GM19397 (cell line): ENCODE measurements at regions not wholly inside any gene's neighbourhood (a gene's known extent, or its start where the extent isn't known, plus 50 kb on each side); places are given as distances from the start of the nearest gene placed in this dataset.
"Not testable (repeated sequence)": the region's sequence is repeated elsewhere in the genome, so short reads cannot be mapped to it uniquely, and the experiment has no call there.

Experiments used
- ATAC-seq: cut with Tn5 transposase; IDR thresholded peaks from one replicate; pipeline ENCODE4 v1.9.1; 2021; ENCODE audit warnings: mild to moderate bottlenecking, moderate library complexity; ENCODE audit not compliant: unreplicated experiment

DNA sequence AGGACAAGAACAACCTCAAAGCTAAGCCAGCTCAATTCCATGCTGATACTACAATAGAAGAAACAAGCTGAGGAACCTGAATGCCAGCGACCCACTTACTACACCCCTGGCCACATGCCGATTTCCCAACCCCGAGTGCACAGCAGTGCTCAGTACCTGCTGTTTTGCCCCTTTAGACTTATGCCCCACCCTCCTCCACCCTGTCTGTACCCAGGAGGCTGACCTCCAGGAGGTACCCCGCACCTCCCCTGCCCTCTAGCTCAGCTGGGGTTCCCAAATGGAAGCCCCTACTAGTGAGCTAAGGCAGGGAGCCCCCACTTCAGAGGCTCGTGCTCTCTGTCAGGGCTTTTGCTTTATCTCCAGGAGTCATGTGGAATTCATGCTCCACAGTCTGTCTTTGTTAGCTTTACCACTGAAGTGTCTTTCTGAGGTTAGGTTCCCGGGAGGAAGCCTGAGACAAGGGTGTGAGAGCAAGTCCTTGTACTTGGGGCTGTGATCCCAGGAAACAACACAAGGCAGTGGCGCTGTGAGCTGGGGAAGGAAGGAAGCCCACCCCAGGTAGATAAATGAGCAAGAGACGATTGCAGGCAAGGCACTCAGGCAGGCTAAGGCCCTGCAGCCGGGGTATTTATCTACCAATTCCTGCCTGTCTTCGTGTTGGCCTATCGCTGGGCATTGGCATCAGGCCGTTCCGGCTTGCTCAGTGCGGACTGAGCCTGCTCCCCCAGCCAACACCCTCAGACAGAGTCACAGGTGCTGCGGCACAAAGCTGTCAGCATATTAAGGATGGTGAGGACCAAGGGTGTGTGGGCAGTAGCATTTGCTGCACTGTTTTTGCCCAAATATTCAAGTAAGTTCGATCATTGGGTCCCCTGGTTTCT, 220.5 kb downstream of the CYP26B1 start:
- no peak for ATAC-seq

DNA sequence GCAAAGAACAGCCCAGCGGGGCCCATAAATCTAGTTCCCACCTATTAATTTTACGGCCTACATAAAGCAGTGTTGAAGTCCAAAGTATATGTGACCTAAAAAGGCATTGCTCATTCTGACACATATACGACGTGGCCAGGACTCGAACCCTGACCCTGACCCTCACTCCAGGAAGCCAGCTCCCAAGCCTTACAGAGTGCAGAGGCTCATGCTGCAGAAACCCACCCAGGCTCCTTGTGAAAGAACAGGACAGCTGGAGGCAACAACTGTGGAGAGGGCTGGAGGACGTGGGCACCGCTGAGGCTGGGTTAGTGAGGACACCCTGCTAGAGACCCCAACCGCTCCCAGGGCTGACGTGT, 221.6 kb downstream of the CYP26B1 start:
- ATAC-seq: no peak

DNA sequence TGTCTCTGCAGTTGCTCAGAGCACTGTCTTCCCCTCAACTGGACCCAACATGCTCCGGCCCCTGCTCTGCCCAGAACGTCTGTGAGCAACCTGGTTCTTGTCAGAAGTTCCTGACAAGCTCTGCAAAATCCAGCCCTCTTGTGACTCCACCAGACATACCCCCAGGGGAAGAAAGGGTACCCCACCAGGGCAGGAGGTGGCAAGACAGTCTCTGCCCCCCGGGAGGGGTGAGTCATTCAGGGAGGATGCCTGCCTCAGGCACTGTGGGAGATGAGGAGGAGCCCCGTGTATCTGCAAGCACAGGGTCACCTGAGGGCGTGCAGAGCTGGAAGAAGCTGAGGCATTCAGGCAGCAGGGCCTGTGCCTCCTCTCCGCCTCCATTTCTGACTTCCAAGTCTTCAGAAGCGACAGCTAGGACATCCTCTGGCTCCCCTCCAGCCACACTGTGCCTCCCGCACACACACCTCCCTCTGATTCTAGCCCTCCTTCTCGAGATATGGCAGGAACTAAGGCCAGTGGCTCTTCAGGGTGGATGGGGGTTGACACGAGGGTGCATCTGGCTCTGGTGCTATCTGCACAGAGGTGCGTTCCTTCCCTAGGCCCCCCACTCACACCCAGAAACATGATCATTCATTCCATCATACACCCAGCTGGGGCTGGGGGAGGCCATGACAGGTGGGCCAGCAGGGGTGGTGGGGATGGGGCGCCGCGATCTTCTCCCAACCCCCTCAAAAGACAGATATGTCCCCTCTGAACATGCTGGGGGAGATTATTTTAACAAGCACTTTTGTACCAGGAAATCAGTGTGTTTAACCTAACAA, 222.2 kb downstream of the CYP26B1 start:
- no peak for ATAC-seq

DNA sequence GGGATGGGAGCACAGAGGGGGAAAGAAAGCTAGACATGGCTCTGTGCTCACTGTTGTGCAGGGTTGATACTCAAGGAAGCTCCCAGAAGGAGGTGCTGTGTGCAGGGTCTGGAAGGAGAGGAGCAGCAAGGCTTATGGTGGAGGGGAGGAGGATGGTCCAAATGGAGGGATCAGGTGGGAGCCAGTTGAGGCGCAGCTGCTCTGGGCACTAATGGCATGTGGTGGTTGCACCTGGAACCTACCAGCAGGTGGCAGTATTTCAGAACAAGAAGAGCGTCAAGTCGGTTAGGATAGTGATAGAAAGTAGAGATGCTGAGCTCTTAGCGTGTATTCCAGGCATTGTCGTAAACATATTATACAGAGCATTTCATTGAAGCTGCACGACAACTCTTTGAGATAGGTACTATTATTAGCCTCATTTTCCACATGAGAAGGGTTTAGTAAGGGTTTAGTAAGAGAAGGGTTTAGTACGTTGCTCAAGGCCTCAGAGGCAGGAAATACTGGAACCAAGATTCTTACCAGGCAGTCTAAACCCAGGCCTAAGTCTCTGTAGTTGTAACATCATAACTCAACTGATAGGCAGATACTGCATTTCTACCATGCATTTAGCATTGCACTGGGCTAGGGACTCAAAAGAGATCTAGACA, 223.7 kb downstream of the CYP26B1 start:
- ATAC-seq: peak; percentile 61

DNA sequence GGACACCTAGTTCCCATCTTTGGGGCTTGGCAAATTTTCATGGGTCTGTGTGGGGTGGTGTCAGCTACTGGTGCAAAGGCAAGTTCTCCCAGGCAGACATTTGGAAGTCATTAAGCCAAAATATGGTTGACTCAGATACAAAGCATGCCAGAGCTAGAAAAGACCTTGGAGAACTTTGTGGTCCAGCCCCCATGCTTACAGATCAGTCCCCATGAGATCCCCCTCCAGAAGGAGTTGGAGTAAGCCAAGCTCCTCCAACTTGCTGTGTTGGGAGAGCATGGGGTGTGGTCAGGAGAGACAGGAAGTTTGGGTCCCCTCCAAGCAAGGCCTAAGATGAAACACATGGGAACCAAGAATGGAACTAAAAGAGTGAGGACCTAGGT, 224.5 kb downstream of the CYP26B1 start:
- no peak for ATAC-seq

DNA sequence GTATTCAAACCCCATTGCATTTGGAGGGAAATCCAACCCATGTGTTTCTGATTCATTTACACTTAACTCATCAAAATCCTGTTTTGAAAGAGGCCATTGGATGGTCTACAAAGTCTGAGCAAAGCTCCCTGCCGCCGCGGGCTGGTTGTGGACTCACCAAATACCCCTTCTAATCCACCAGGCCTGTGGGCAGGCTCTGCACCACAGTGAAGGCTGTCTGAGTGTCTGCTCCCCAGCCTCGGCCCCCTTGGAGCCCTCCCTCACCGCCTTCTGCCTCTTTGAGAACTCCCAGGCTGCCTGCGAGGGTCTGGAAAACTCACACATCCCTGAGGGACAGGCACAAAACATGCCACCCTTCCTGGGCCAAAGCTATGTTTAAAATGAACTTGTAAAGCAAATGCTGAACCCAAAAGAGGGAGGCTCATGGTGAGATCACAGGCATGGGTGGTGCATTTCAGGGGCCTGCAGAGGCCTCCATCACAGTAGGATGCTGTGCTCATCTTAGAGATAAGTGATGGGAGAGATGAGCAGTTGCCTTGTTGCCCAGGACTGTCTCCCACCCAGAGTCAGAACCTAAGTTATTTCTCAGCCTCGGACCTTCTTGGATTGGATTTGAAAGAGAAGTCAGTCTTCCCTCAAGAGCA, 225.0 kb downstream of the CYP26B1 start:
- ATAC-seq: no peak

DNA sequence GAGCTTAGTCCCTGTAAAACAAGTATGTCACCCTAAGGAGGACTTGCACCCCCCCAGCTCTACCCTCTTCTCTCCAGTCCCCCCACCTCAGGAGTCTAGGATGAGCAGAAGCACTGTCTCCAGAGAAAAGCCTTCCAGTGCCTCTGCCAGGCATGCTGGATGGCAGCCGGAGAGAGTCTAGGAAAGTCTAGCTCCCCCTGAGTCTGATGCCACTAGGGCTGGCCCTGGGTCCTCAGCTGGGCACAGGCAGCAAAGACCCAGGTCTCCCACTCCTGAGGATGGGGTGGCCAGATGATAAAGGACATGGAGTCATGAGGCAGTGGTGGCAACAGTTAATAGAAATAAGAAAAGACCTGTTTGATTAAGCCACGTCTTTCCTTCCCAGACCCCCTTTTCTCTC, 225.6 kb downstream of the CYP26B1 start:
- ATAC-seq: no peak

DNA sequence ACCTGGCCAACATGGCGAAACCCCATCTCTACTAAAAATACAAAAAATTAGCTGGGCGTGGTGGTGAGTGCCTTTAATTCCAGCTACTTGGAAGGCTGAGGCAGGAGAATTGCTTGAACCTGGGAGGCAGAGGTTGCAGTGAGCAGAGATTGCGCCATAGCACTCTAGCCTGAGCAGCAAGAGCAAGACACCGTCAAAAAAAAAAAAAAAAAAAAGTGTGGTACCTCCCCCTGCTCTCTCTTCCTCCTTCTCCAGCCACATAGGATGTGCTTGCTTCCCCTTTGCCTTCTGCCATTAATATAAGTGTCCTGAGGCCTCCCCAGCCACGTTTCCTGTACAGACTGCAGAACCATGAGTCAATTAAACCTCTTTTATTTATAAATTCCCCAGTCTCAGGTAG, 226.8 kb downstream of the CYP26B1 start:
- not testable (repeated sequence) for ATAC-seq

DNA sequence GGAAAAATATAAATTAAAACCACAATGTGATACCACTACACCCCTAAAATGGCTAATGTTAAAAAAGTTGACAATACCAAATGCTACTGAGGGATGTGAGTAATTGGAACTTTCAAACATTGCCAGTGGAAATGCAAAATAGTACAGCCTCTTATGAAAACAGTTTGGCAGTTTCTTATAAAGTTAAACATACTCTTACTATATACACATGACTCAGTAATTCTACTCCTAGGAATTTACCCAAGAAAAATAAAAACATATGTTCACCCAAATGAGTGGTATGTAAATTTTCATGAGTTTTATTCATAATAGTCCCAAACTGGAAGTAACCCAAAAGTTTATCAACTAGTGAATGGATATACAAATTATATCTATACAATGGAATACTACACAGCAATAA, 228.0 kb downstream of the CYP26B1 start:
- no peak for ATAC-seq

DNA sequence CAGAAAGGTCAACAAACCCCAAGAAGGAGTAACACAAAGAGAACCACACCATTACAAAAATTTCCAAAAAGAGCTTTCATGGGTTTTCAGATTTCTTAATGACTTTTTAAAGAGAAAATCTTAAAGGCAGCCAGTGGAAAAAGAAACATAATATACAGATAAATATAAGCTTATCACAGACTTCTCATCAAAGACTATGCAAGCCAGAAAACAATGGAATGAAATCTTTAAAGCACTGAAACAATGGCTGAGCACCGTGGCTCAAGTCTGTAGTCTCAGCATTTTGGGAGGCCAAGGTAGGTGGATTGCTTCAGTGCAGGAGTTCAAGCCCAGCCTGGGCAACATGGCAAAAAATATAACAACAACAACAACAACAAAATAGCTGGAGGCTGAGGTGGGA, 237.4 kb downstream of the CYP26B1 start:
- ATAC-seq: no peak

DNA sequence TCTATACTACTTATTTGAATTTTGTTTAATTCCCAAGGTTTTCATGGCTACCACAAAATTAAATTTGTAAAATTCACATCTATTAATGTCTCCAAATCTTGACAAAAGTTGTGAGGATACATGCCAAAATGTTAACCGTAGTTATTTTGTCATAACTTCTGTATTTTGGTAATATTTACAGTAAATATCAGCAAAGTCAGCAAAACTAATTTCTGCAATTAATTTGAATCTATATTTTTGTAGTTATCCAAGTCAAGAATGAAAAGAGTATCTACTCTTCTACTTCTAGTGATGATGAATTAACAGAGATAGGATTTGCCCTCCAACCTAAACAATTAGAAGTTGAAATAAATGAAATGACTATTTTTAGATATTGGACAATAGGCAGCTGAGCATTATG, 238.9 kb downstream of the CYP26B1 start:
- no peak for ATAC-seq

DNA sequence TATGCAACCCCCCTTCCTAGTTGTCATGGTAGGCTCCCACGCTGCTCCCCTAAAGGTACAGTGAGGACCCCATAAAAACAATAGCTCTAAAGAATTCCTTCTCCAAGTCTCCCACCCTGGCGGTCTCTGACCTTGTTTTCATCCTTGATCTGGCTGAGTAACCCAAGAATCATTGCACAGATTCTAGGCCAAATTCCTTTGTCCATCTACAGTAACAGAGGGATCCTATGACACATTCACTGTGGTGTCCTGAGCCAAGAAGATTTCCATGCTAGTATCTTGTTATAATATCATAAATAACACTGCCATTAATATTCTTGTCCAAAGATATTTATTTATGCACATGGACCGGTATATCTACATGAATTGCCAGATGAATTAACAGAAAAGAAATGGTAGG, 240.2 kb downstream of the CYP26B1 start:
- no peak for ATAC-seq

DNA sequence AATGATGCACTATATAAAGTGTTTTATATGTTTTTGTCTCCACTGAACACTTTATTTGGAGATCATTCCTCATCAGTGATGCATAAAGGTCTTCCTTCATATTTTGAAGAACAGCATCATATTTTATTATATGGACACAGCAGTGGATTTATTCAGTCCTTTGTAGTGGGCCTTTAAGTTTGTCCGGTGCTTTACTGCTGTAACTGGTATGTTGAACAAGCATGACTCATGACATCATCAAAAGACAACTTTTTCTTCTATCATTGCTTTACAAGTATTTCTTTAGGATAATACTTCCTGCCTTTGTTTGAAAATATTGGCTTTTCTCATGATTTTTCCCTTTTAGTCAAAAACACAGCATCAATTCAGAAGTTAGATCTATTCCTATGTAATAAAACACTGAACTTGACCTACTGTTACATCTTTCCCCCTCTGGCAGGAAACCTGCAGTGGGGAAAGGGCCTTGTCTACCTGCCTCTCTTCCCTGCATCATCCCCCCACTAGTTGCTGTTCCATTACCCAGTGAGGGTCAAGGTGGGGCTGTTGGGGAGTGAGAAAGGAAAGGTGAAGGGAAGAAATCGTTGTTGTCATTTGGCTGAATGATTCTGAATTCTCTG, 241.2 kb downstream of the CYP26B1 start:
- ATAC-seq: no peak

DNA sequence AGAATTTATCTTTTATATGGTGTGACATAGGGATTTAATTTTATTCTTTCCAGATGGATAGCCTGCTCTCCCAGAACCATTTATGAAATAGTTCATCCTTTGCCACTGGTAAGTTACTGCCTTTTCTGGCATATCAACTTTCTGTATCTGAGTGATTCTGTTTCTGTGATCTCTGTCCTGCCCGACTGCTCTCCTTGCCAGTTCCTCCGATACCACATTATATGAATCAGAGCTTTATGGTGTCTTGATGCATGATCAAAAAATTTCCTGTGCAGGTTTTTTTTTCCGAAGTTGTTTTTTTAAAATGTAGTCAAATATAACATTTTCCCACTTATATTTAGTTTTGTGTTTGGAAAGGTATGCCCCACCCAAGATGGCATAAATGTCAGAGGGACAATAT, 242.5 kb downstream of the CYP26B1 start:
- ATAC-seq: no peak

DNA sequence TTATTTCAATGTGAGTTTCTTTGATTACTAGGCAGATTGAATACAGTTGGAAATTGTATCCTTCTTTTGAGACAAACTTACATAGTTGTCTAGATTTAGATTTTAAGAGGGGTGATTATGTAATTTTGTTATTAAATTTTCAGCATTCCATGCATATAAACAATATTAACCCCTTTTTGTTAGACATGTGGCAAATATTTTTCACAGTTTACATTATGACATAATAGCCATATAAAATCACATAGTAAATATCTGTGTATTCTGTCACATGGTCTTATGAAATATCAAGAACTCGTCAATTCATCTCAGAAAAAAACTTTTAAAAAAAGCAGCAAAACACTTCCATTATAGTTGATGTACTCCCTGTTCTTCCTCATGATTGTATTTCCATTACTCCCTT, 243.8 kb downstream of the CYP26B1 start:
- ATAC-seq: no peak

DNA sequence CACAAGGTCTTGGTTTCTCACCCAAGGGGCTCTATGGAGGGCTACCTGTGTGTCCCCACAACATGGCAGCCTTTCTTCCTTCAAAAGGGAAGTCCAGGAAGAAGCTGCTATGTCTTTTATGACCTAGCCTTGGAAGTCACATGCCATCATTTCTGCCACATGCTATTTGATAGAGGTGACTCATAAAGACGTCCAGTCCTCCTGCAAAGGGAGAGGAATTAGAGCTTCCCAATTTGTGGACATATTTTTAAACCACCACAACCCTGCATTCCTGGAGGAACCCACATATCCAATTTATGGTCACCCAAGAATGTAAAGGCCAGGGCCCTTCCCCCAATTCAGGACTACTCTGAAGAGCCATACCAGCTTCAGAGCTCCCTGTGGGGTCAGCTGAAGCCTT, 246.2 kb downstream of the CYP26B1 start:
- ATAC-seq: no peak

DNA sequence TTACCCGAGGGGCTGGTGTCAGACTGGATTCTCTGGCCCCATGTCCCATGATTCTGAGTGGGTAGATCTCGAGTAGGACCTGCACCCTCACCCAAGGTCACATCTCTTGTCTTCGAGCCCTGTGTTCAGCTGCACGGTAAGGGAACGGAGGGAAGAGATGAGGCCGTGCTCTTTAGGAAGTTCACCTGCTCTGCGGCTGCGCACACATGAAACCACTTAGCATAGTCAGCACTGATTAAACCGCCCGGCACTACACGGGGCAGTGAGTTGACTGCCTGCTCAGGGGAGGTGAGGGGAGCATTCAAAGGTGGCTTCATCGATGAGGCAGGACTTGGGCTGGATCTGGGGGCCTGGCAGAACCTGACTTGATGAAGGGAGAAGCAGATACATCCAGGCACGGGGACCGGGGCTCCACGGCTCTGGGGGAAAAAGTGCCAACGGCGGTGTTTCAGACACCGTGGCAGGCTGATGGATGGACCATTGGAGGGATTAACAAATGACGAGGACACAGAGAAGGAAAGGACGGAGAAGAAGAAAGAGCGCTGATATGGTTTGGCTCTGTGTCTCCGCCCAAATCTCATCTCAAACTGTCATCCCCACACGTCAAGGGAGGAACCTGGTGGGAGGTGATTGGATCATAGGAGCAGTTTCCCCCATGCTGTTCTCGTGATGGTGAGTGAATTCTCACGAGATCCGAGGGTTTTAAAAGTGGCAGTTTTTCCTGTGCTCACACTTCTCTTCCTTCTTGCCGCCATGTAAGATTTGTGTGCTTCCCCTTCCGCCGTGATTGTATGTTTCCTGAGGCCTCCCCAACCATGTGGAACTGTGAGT, 248.6 kb downstream of the CYP26B1 start:
- ATAC-seq: no peak

DNA sequence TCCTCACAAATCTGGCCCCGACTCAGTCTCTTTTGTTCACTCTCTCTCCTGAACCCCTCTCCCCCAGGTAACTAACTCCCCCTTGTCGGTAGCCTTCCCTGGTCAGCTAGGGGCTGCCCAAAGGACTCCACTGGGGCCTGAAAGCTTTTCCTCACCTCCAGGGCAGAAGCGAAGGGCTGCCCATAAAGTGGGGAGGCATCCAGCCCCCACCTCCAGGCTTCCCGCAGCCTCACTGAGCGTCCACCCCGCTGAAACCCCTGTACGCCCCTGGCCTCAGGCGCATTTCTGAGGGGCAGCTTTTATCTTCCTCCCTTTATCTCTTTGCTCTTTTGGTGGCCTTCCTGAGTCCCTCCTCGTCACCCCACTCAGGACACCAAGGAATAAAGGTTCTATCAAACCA, 249.3 kb downstream of the CYP26B1 start:
- ATAC-seq: no peak

DNA sequence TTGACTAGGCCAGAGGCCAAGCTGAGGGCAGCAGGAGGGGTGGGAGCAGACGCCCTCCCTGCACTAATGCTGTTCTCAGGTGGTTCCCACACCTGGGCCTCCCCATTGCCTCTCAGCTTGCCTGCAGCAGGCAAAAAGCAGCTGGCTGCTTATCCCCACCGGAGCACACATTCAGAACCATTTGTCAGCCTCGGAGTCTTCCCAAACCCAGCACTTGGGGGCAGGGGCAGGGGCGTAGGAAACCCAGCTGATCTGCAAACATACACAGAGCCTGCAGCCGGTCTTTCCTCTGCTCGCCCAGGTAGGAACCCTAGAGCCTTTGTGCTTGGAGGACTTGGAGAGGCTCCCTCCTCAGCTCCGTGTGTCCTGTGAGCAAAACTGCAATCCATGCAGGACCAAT, 249.8 kb downstream of the CYP26B1 start:
- ATAC-seq: no peak

DNA sequence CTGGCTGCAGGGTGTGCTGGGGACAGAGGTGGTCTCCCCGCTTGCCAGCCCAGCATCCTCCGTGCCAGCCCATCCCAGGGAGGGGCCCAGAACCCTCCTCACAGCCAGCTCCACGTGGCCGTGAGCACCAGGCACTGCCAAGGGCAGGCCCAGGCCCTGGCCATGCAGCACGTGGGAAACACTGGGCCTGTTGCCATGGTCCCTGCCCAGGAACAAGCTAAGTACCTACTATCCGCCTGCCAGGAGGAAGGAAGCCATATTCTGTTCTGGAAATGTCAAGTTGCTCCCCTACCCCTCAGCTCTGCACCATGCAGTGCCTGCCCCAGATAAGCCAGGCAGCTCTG, 250.6 kb downstream of the CYP26B1 start:
- no peak for ATAC-seq
